MM.1S (cell line): ENCODE measurements at regions not wholly inside any gene's neighbourhood (a gene's known extent, or its start where the extent isn't known, plus 50 kb on each side); places are given as distances from the start of the nearest gene placed in this dataset.

Experiments used
- DNase-seq: peaks from one replicate; pipeline ENCODE4 v3.0.0-alpha.2; 2015
- H2AFZ ChIP-seq: fragments of 300-600 bp; sonication (generic); 2 replicates; pipeline ENCODE4 v1.6.0; 2016; ENCODE audit warnings: antibody characterized with exemption, low read length
- H3F3A ChIP-seq: fragments of 300-600 bp; sonication (generic); 2 replicates; pipeline ENCODE4 v1.6.1; 2016; ENCODE audit warnings: mild to moderate bottlenecking, antibody characterized with exemption, low read length, moderate library complexity, mixed read lengths; ENCODE audit not compliant: insufficient read depth
- H3K27ac ChIP-seq: fragments of 300-600 bp; sonication (generic); 2 replicates; pipeline ENCODE4 v1.5.1; 2016; ENCODE audit warnings: mild to moderate bottlenecking, low read length
- H3K27me3 ChIP-seq: fragments of 300-600 bp; sonication (generic); replicated peaks from 2 replicates; pipeline ENCODE4 v1.6.0; 2016; ENCODE audit warnings: low read length; ENCODE audit not compliant: insufficient read depth
- H3K36me3 ChIP-seq: fragments of 300-600 bp; sonication (generic); replicated peaks from 2 replicates; pipeline ENCODE4 v1.6.1; 2016; ENCODE audit warnings: mild to moderate bottlenecking, low read length, mixed read lengths; ENCODE audit not compliant: insufficient read depth
- H3K4me1 ChIP-seq: fragments of 300-600 bp; sonication (generic); 2 replicates; pipeline ENCODE4 v1.6.1; 2016; ENCODE audit warnings: low read length, mixed read lengths
- H3K4me2 ChIP-seq: fragments of 300-600 bp; sonication (generic); 2 replicates; pipeline ENCODE4 v1.6.0; 2016; ENCODE audit warnings: low read depth, low read length
- H3K4me3 ChIP-seq: fragments of 300-600 bp; sonication (generic); 2 replicates; pipeline ENCODE4 v1.5.1; 2016; ENCODE audit warnings: low read length, mixed read lengths
- H3K79me2 ChIP-seq: fragments of 300-600 bp; sonication (generic); 2 replicates; pipeline ENCODE4 v1.6.1; 2016; ENCODE audit warnings: mixed run types, low read length, mixed read lengths
- H3K9ac ChIP-seq: fragments of 300-600 bp; sonication (generic); 2 replicates; pipeline ENCODE4 v1.6.1; 2016; ENCODE audit warnings: low read length, mixed read lengths
- H3K9me2 ChIP-seq: fragments of 300-600 bp; sonication (generic); replicated peaks from 2 replicates; pipeline ENCODE4 v1.6.1; 2016; ENCODE audit warnings: mild to moderate bottlenecking, low read length, mixed read lengths; ENCODE audit not compliant: insufficient read depth
- H3K9me3 ChIP-seq: fragments of 300-600 bp; sonication (generic); replicated peaks from 2 replicates; pipeline ENCODE4 v1.6.1; 2016; ENCODE audit warnings: mild to moderate bottlenecking, low read length, mixed read lengths; ENCODE audit not compliant: insufficient read depth
- H4K20me1 ChIP-seq: fragments of 300-600 bp; sonication (generic); 2 replicates; pipeline ENCODE4 v1.6.1; 2016; ENCODE audit warnings: mild to moderate bottlenecking, low read length, moderate library complexity, mixed read lengths; ENCODE audit not compliant: insufficient read depth
- CTCF ChIP-seq: fragments of 300-600 bp; sonication (generic); IDR thresholded peaks from 2 replicates; pipeline ENCODE4 v1.5.1; 2016; ENCODE audit warnings: antibody characterized with exemption, low read length, mixed read lengths
- EZH2 ChIP-seq: fragments of 300-600 bp; sonication (generic); optimal IDR thresholded peaks from 2 replicates; pipeline ENCODE3; 2017; ENCODE audit warnings: low read depth, mild to moderate bottlenecking, antibody characterized with exemption, low read length, mixed read lengths
- EZH2phosphoT487 ChIP-seq: fragments of 300-600 bp; sonication (generic); IDR thresholded peaks from 2 replicates; pipeline ENCODE4 v1.6.1; 2018; ENCODE audit warnings: antibody characterized with exemption, low read length

- H3K4me3 ChIP-seq = no peak overlapping the region
- no peaks in the 10 kb centered on the region for H3K9me2 ChIP-seq
- no peak for DNase-seq
- no peaks in the 10 kb centered on the region for H3K27me3 ChIP-seq
- no peaks in the 10 kb centered on the region for H4K20me1 ChIP-seq
- no peaks in the 10 kb centered on the region for H3K9me3 ChIP-seq
- no peak overlapping the region for H3K27ac ChIP-seq
- TF ChIP-seq EZH2 = no peak
- no peak for TF ChIP-seq EZH2phosphoT487
- no peak for TF ChIP-seq CTCF
- no peak overlapping the region for H3K9ac ChIP-seq
- no peaks in the 10 kb centered on the region for H3K79me2 ChIP-seq
- no peaks in the 10 kb centered on the region for H3F3A ChIP-seq
- H3K4me2 ChIP-seq = no peak overlapping the region
- H3K4me1 ChIP-seq = no peaks in the 10 kb centered on the region
- H2AFZ ChIP-seq = no peak overlapping the region
- no peaks in the 10 kb centered on the region for H3K36me3 ChIP-seq
Observed at GRCh38 chr11:115716080-115716479, 211.9 kb upstream of the CADM1 start.

DNA sequence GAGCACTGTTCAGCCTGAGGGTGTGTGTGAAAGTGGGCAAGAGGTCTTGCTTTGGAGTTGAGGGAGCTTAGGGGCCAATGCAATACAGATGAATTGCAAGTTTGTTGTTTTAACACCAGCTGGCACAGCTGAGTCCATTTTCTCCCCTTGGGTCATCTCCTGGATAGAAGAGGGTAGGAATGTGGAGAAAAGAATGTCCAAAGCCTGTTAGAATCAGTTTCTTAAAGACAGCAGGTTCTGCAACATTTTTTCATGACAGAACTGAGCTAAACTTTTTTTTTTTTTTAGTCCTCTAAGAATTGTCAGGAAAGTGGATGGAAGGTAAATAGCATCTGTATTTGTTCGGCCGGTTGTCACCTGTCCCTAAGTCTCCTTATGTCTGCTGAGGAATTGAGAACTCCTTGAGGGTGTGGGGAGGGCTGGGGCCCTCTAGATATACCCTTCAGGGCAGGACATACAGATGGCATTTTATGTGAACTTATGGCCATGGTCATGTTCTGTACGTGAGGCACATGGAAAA, 211.1 kb upstream of the CADM1 start:
- no peaks in the 10 kb centered on the region for H3K27me3 ChIP-seq
- H3K9me2 ChIP-seq = no peaks in the 10 kb centered on the region
- no peak for TF ChIP-seq EZH2phosphoT487
- TF ChIP-seq EZH2 = no peak
- no peak for TF ChIP-seq CTCF

DNA sequence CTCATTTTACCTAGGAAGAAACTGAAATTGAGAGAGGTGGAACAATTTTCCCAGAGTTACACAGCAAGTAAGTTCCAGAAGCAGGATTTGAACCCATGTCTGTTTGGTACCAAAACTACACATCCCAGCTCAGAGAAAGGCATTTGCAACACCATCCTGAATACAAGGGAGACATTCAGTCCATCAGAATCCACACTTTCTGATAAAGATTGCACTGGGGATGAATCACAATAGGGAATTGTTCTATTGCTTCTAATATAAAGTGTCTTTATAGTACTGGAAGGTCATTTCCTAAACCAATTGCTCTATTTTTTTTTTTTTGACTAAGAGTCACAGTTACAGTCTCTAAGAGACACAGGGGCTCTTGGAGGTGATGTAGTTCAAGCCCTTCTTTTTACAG, 208.1 kb upstream of the CADM1 start:
- TF ChIP-seq EZH2 (no peak), CTCF (no peak), EZH2phosphoT487 (no peak)
- DNase-seq = no peak
- H3K9me2 ChIP-seq = no peaks in the 10 kb centered on the region
- no peak overlapping the region for H3K27ac ChIP-seq
- no peak overlapping the region for H3K9ac ChIP-seq
- H3K27me3 ChIP-seq = no peaks in the 10 kb centered on the region
- H3K4me2 ChIP-seq = no peak overlapping the region
- H3K36me3 ChIP-seq = no peaks in the 10 kb centered on the region
- H3K9me3 ChIP-seq = no peaks in the 10 kb centered on the region
- H2AFZ ChIP-seq = no peak overlapping the region
- H3K4me1 ChIP-seq = no peaks in the 10 kb centered on the region
- no peaks in the 10 kb centered on the region for H3K79me2 ChIP-seq
- H4K20me1 ChIP-seq = no peaks in the 10 kb centered on the region
- no peaks in the 10 kb centered on the region for H3F3A ChIP-seq
- no peak overlapping the region for H3K4me3 ChIP-seq

More for the DNA sequence above, 211.1 kb upstream of the CADM1 start:
- H4K20me1 ChIP-seq = no peaks in the 10 kb centered on the region
- no peak overlapping the region for H3K4me2 ChIP-seq
- no peak overlapping the region for H3K9ac ChIP-seq
- no peaks in the 10 kb centered on the region for H3K36me3 ChIP-seq
- no peaks in the 10 kb centered on the region for H3K4me1 ChIP-seq
- DNase-seq = no peak
- no peak overlapping the region for H3K4me3 ChIP-seq
- no peaks in the 10 kb centered on the region for H3F3A ChIP-seq
- H2AFZ ChIP-seq = no peak overlapping the region
- no peak overlapping the region for H3K27ac ChIP-seq
- H3K79me2 ChIP-seq = no peaks in the 10 kb centered on the region
- no peaks in the 10 kb centered on the region for H3K9me3 ChIP-seq
